ENCODE measurements at regions not wholly inside any gene's neighbourhood (a gene's known extent, or its start where the extent isn't known, plus 50 kb on each side); places are given as distances from the start of the nearest gene placed in this dataset.
A peak's percentile ranks its signal among the peaks of the same experiment; 100 is the strongest.

DNA sequence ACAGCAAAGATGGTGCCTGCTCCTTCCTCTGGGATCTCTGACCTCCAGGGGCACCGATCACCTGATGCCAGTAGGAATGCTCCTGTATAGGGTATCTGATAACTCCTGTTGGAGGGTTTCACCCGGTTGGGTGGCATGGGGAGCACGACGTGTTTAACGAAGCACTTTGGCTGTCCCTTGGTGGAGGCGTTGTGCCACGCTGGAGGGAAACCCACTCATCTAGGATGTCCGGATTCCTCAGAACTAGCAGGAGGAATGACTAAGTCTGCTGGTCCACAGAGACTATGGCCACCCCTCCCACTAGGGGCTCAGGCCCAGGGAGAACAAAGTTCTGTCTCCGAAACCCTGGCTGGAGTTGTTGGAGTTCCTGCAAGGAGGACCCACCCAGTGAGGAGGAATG, 1624.4 kb downstream of the GRIK2 start:
- H3K4me2 ChIP-seq (ENCODE audit: low read length) = no peak overlapping the region
- H3K9me3 ChIP-seq (ENCODE audit: insufficient read depth, low read length) = no peaks in the 10 kb centered on the region
- H2AFZ ChIP-seq (ENCODE audit: low read depth, low read length) = no peak overlapping the region
- H3K79me2 ChIP-seq (ENCODE audit: low read length) = no peaks in the 10 kb centered on the region
- no peaks in the 10 kb centered on the region for H3K36me3 ChIP-seq (replicated peaks; ENCODE audit: low read depth, low read length)
- no peak for TF ChIP-seq EZH2phosphoT487 (IDR thresholded peaks at IDR 0.05; ENCODE audit: low read depth)
- TF ChIP-seq, protein P1, sequence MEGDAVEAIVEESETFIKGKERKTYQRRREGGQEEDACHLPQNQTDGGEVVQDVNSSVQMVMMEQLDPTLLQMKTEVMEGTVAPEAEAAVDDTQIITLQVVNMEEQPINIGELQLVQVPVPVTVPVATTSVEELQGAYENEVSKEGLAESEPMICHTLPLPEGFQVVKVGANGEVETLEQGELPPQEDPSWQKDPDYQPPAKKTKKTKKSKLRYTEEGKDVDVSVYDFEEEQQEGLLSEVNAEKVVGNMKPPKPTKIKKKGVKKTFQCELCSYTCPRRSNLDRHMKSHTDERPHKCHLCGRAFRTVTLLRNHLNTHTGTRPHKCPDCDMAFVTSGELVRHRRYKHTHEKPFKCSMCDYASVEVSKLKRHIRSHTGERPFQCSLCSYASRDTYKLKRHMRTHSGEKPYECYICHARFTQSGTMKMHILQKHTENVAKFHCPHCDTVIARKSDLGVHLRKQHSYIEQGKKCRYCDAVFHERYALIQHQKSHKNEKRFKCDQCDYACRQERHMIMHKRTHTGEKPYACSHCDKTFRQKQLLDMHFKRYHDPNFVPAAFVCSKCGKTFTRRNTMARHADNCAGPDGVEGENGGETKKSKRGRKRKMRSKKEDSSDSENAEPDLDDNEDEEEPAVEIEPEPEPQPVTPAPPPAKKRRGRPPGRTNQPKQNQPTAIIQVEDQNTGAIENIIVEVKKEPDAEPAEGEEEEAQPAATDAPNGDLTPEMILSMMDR (IDR thresholded peaks at IDR 0.05; ENCODE audit: low read depth, low read length) = no peak
- no peaks in the 10 kb centered on the region for H3K27me3 ChIP-seq (ENCODE audit: low read depth, low read length)
- H4K20me1 ChIP-seq (ENCODE audit: insufficient read depth, low read length) = no peaks in the 10 kb centered on the region
- no peaks in the 10 kb centered on the region for H3K4me1 ChIP-seq (ENCODE audit: low read length)
- H3K27ac ChIP-seq (ENCODE audit: low read length) = no peak overlapping the region
- H3K4me3 ChIP-seq (ENCODE audit: low read length) = no peak overlapping the region
- H3K9ac ChIP-seq (ENCODE audit: low read length) = no peak overlapping the region

DNA sequence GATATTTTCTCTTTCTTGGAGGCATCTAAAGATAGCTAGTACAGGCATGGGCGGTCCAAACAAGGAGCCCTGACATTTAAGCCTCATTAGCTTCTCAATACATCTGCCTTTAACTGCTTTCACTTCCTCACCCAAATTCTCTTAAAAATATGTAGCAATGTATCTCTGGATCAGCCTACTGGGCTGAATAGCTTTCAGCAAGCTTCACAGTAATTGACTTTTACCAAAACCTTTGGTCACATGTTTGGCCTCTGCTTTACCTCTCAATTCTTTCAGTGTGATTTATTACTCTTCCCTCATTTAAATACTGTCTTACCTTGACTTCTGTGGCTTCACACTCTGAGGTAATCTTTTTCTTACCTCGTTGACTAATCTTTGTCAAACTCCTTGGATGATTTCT, 1618.1 kb downstream of the GRIK2 start:
- H3K27me3 ChIP-seq (ENCODE audit: low read depth, low read length) = no peaks in the 10 kb centered on the region
- H2AFZ ChIP-seq (ENCODE audit: low read depth, low read length) = no peak overlapping the region
- no peak overlapping the region for H3K4me3 ChIP-seq (ENCODE audit: low read length)
- peaks cover 27% of the 10 kb centered on the region for H3K4me1 ChIP-seq (ENCODE audit: low read length)
- H3K36me3 ChIP-seq (replicated peaks; ENCODE audit: low read depth, low read length) = no peaks in the 10 kb centered on the region
- no peaks in the 10 kb centered on the region for H3K9me3 ChIP-seq (ENCODE audit: insufficient read depth, low read length)
- peak overlapping the region; percentile 33; the same call in 1 of the 2 replicates for H3K27ac ChIP-seq (ENCODE audit: low read length)
- H3K9ac ChIP-seq (ENCODE audit: low read length) = no peak overlapping the region
- peak overlapping the region; percentile 40 for H3K4me2 ChIP-seq (ENCODE audit: low read length)
- H3K79me2 ChIP-seq (ENCODE audit: low read length) = no peaks in the 10 kb centered on the region
- H4K20me1 ChIP-seq (ENCODE audit: insufficient read depth, low read length) = no peaks in the 10 kb centered on the region
- TF ChIP-seq, protein P1 (IDR thresholded peaks at IDR 0.05; ENCODE audit: low read depth, low read length) = no peak
- TF ChIP-seq EZH2phosphoT487 (IDR thresholded peaks at IDR 0.05; ENCODE audit: low read depth) = no peak

DNA sequence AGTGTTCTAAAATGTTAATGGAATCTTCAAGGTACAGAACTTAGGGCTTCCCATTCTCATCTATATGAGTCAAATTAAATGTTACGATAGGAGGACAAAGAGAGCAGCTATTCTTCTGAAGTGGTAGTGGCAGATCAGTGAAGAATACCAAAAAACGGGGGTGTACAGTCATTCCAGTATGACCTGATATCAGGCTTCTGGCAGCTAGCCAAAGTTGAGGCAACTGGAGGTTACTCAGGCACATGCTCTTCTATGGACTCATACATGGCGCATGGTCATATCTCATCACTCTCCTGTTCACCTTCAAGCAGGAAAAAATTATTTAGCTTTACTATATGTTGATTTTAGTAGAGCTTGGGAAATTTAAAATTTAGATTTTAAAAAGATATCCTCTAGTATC, 1608.8 kb downstream of the GRIK2 start:
- TF ChIP-seq, protein P1 (IDR thresholded peaks at IDR 0.05; ENCODE audit: low read depth, low read length) = no peak
- TF ChIP-seq EZH2phosphoT487 (IDR thresholded peaks at IDR 0.05; ENCODE audit: low read depth) = no peak
- Histone ChIP-seq H3K36me3 (replicated peaks; ENCODE audit: low read depth, low read length) (no peaks in the 10 kb centered on the region), H3K4me1 (ENCODE audit: low read length) (no peaks in the 10 kb centered on the region), H3K79me2 (ENCODE audit: low read length) (no peaks in the 10 kb centered on the region), H3K27me3 (ENCODE audit: low read depth, low read length) (no peaks in the 10 kb centered on the region), H3K4me3 (ENCODE audit: low read length) (no peak overlapping the region), H3K4me2 (ENCODE audit: low read length) (no peak overlapping the region), H3K27ac (ENCODE audit: low read length) (no peak overlapping the region), H4K20me1 (ENCODE audit: insufficient read depth, low read length) (no peaks in the 10 kb centered on the region), H3K9ac (ENCODE audit: low read length) (no peak overlapping the region), H2AFZ (ENCODE audit: low read depth, low read length) (no peak overlapping the region), H3K9me3 (ENCODE audit: insufficient read depth, low read length) (no peaks in the 10 kb centered on the region)

DNA sequence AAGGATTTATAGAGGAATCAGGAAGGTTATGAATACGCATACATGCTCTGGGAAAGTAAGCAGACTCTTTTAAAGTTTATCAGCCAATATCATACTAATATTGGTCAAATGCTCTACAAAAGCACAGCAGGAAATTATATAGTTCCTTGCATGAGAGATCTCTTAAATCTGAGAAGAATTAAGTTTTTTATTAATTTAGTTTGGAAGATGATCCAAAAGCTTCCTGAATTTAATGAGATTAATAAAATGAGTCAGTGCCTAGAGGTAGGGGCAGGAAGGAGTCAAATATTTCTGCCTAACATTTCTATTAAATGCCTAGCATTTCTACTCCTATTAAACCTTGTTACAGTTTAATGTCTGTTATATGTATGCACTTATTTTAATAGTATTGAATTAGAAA, 1608.2 kb downstream of the GRIK2 start:
- H3K9ac ChIP-seq (ENCODE audit: low read length) = no peak overlapping the region
- no peak overlapping the region for H3K4me3 ChIP-seq (ENCODE audit: low read length)
- H3K4me1 ChIP-seq (ENCODE audit: low read length) = no peaks in the 10 kb centered on the region
- no peak overlapping the region for H3K27ac ChIP-seq (ENCODE audit: low read length)
- H4K20me1 ChIP-seq (ENCODE audit: insufficient read depth, low read length) = no peaks in the 10 kb centered on the region
- no peaks in the 10 kb centered on the region for H3K36me3 ChIP-seq (replicated peaks; ENCODE audit: low read depth, low read length)
- H3K79me2 ChIP-seq (ENCODE audit: low read length) = no peaks in the 10 kb centered on the region
- H3K4me2 ChIP-seq (ENCODE audit: low read length) = no peak overlapping the region
- H2AFZ ChIP-seq (ENCODE audit: low read depth, low read length) = no peak overlapping the region
- TF ChIP-seq EZH2phosphoT487 (IDR thresholded peaks at IDR 0.05; ENCODE audit: low read depth) = no peak
- TF ChIP-seq, protein P1 (IDR thresholded peaks at IDR 0.05; ENCODE audit: low read depth, low read length) = no peak
- no peaks in the 10 kb centered on the region for H3K27me3 ChIP-seq (ENCODE audit: low read depth, low read length)
- H3K9me3 ChIP-seq (ENCODE audit: insufficient read depth, low read length) = no peaks in the 10 kb centered on the region
